Epithelial cell of proximal tubule (primary cell): ENCODE measurements at regions not wholly inside any gene's neighbourhood (a gene's known extent, or its start where the extent isn't known, plus 50 kb on each side); places are given as distances from the start of the nearest gene placed in this dataset.

ENCODE experiments used
- DNase-seq: peaks from one replicate; pipeline ENCODE4 v3.0.0-alpha.2; 2011; ENCODE audit warnings: low read depth
- H3K4me3 ChIP-seq: 2 replicates; pipeline ENCODE4 v1.5.1; 2011; ENCODE audit warnings: low read depth, mild to moderate bottlenecking, low read length
- TF ChIP-seq, protein P1 (sequence below): conservative IDR thresholded peaks from 2 replicates; pipeline ENCODE4 v1.5.1; 2012; ENCODE audit warnings: low read depth, mild to moderate bottlenecking, low read length

DNA sequence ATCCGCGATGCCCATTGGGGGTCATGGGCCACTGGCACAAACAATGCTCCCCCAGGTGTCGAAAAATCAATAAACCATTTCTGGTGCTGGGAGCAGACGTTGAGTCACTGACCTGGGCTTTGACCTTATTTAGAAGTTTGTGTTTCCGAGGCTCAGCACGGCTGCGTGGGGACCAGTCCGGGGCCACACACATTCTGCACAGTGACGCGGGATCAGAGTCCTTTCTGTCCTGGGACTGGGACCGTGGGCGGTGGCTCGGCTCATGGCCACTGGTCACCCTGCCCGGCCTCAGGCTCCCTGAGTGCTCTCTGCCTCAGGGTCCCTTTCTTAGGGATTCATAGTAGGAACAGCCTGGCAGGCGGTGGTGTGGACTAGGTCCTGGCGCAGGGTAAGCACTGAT lies 1266.0 kb downstream of the BRD1 start:
- TF ChIP-seq, protein P1, sequence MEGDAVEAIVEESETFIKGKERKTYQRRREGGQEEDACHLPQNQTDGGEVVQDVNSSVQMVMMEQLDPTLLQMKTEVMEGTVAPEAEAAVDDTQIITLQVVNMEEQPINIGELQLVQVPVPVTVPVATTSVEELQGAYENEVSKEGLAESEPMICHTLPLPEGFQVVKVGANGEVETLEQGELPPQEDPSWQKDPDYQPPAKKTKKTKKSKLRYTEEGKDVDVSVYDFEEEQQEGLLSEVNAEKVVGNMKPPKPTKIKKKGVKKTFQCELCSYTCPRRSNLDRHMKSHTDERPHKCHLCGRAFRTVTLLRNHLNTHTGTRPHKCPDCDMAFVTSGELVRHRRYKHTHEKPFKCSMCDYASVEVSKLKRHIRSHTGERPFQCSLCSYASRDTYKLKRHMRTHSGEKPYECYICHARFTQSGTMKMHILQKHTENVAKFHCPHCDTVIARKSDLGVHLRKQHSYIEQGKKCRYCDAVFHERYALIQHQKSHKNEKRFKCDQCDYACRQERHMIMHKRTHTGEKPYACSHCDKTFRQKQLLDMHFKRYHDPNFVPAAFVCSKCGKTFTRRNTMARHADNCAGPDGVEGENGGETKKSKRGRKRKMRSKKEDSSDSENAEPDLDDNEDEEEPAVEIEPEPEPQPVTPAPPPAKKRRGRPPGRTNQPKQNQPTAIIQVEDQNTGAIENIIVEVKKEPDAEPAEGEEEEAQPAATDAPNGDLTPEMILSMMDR: no peak
- no peak overlapping the region for H3K4me3 ChIP-seq
- no peak for DNase-seq

- TF ChIP-seq, protein P1: no peak
- no peak overlapping the region for H3K4me3 ChIP-seq
- no peak for DNase-seq
Measured at GRCh38 chr22:48560836-48561235, 1266.8 kb downstream of the BRD1 start.

DNA sequence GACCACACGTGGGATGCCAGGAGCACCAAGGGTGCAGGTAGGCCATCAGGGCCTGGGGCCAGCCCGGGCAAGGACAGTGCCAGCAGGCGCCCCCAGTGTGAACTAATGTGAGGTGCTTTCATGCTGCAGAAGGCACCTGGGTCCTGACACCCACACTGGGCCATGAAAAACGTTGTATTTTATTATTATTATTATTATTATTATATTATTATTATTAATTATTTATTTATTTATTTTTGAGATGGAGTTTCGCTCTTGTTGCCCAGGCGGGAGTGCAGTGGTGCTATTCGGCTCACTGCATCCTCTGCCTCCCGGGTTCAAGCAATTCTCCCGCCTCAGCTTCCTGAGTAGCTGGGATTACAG lies 1267.3 kb downstream of the BRD1 start:
- DNase-seq: no peak
- TF ChIP-seq, protein P1: no peak
- no peak overlapping the region for H3K4me3 ChIP-seq

DNA sequence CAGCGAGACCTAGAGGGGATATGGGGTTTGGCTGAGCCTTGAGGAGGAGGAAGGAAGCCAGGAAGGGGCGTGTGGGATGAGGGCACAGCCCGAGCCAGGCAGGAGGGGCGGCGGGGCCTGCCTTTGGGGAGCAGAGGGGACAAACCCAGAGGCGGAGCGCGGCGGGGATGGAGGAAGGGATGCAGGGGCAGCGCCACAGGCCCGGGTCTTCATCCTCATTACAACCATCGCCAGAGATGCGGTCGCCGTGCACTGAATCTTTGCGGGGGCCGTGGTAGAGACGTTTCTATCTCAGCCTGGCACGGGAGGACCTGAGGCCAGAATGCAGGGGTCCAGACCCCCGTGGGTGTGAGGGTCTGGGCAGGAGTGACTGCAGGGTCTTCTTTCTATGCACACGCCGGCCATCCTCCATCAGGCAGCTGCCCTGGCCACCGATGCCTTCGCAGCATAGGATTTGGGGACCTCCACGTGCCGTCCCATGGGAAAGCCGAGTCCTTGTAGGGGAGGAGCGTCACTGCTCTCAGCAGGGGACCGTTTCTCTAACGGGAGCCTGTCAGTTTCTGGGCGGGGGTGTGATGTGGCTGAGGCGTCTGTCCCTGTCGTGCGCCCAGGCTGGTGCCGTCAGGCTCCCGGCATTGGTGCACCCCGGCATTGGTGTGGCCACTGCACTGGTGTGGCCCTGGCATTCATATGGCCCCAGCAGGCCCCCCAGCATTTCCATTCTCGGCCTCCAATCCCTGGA lies 1267.9 kb downstream of the BRD1 start:
- no peak overlapping the region for H3K4me3 ChIP-seq
- TF ChIP-seq, protein P1: no peak
- DNase-seq: no peak

DNA sequence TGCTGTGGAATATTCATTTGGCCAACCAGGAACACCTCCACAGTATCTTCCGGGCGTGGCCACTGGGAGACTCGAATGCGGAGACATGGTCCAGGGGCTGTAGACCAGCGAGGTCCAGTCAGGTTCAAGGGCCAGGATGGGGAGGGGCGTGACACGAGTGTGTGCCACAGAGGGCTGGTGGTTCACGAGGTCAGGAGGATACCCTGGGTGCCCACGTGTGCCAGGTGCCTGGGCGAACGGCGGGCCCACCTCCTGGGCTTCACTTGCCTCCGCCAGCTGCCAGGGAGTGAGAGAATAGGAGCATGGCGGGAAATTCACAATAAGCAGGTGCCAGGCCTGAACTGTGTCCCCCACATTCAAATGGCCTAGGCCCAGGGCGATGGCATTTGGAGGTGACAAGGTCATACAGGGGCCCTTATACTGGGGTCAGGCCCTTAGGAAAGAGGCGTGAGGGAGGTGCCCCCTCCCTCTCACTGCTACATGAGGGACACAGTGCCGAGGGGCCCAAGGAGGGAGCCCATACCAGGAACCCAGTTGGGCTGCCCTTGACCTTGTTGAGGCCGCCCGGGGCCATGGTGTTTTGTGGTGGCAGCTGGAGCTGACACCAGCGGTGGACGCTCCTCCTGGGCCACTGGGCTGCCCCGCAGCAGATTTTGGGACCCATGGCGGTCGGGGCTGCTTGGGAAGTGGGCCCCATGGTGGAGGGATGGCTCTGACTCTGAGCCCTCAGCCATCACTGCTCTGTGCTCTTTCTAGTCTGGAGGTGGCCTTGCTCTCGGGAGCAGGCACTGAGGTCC lies 1268.9 kb downstream of the BRD1 start:
- no peak for DNase-seq
- TF ChIP-seq, protein P1: no peak
- H3K4me3 ChIP-seq: no peak overlapping the region

- TF ChIP-seq, protein P1: no peak
- DNase-seq: no peak
Measured at GRCh38 chr22:48558016-48558415, 1269.7 kb downstream of the BRD1 start.

More at GRCh38 chr22:48558016-48558415, 1269.7 kb downstream of the BRD1 start:
- no peak overlapping the region for H3K4me3 ChIP-seq
